Stimulated activated CD4-positive, alpha-beta T cell treated with anti-CD3 and anti-CD28 coated beads, Interleukin-4, amount 100 ng/mL, for 24 hours (primary cell): ENCODE measurements at regions not wholly inside any gene's neighbourhood (a gene's known extent, or its start where the extent isn't known, plus 50 kb on each side); places are given as distances from the start of the nearest gene placed in this dataset.
A peak's percentile ranks its signal among the peaks of the same experiment; 100 is the strongest.
"Not testable (repeated sequence)": the region's sequence is repeated elsewhere in the genome, so short reads cannot be mapped to it uniquely, and the experiment has no call there.

Experiments used
- DNase-seq: peaks from one replicate; pipeline ENCODE4 v3.0.0-alpha.2; 2020

- no peak for DNase-seq
These were observed 54.4 kb upstream of the IQCM start for GRCh38 chr4:149870008-149870407.

DNA sequence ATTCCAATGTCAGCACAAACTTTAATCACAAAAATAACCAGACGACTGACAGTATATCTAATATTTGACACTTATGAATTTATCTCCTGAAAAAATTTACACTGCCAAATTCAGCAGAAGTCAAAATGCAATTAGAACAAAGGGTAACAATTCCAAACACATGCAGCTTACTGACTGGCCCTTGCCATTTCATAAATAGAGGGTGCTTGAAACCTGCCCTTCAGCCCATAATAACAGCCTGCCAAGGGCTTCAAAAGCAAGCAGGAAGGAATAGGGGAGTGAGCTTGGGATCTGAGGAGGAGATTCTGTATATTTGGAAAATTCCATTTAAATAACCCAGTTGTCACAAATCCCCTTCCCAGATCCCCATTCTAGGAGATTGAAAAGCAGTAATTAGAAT lies 66.1 kb upstream of the IQCM start:
- no peak for DNase-seq

GRCh38 chr4:149882251-149882650 lies 66.6 kb upstream of the IQCM start:
- DNase-seq: no peak

DNA sequence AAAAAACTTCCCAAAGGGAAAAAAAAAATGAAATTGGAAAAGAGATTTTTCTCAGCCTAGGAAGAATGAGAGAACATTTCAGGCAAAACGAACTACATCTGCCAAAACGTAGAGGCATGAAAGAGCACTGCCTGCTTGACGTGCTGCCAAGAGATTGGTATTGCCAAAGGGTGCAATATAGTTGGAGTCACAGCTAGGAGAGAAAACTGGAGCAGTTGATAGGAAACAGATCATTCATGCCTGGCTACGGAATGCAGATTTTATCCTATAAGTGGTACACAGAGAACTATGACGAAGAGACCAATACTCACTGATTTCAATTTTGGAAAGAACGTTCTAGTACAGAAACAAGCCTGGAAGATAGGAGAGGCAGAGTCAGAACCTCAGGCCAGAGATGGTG lies 68.4 kb upstream of the IQCM start:
- DNase-seq: no peak

GRCh38 chr4:149884529-149885181 lies 69.0 kb upstream of the IQCM start:
- DNase-seq: no peak

- no peak for DNase-seq
These were observed 70.3 kb upstream of the IQCM start for GRCh38 chr4:149885896-149886295.

DNA sequence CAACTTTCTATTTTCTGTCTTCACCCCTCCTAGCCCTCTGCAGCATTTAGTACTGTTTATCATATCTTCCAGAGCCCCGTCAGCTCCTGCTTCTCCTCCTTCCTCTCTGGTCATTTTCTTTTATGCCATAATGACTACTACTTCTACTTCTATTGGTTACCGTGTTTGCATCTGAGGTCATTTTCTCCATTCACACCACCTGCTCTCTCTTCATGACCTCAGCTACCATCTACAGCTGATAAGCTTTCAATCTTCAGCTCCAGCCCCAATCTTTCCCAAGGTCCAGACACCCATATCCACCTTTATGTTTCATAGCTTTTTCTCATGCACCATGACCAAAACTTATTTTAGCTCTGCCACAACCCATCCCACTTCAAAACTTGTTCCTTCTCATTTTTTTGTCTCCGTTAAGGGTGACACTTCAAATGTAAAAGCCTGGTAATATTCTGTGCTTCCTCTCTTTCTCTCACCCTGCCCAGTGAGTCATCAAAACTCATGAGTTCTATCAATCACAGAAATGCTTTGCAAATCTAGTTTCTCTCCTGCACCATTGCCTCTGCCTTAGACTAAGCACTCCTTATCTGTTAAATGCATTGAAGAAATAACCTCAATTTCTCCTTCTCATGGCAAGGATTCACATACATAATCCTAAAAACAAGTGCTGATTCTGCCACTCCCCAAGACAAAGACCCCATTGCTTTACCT lies 71.3 kb upstream of the IQCM start:
- DNase-seq: no peak

GRCh38 chr4:149889991-149890390 lies 74.3 kb upstream of the IQCM start:
- DNase-seq: no peak

DNA sequence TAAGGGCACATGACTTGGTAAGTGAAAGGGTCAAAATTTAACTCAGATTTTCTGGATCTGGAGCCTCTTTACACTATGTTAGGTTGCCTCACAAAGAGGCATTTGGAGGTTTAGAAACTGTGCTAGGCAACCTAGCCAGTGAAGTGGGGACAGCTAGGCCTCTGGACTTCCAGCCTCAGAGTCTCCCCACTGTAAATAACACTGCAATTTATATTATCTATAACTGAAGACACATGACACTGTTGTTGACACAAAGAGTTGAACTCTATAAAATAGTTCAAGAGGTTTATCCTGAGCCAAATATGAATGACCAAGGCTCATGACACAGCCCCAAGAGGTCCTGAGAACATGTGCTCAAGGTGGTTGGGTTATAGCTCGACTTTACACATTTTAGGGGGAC lies 74.9 kb upstream of the IQCM start:
- DNase-seq: no peak

DNA sequence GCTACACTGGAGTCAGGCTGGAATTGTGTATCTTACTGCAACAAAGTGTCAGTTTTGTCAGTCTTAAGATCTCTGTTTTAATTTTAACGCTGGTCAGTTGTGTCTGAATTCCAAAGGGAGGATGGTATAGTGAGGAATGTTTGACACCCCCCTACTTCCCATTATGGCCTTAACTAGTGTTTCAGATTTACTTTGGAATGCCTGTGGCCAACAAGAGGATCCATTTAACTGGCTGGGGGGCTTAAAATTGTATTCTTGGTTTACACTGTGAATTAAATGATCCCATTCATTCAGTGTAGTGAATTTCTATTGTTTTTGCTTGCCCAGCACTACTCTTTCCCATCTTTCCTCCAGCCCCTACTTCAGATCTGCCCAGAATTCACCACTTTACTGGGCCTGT lies 75.8 kb upstream of the IQCM start:
- DNase-seq: no peak

DNA sequence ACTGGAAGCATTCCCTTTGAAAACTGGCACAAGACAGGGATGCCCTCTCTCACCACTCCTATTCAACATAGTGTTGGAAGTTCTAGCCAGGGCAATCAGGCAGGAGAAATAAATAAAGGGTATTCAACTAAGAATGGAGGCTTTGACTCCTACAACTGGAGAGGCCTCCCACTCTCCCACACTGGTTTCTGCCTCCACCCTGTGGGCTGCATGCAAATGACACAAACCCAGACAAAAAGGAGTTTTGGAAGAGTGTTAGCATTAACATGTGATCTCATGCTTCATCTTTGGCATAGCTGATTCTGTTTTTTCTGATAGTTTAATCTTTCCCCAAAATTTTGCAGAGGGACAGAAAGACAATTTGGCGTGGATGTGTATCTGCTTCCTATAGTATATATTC lies 80.8 kb upstream of the IQCM start:
- DNase-seq: no peak

GRCh38 chr4:149897783-149898182 lies 82.1 kb upstream of the IQCM start:
- DNase-seq: no peak

DNA sequence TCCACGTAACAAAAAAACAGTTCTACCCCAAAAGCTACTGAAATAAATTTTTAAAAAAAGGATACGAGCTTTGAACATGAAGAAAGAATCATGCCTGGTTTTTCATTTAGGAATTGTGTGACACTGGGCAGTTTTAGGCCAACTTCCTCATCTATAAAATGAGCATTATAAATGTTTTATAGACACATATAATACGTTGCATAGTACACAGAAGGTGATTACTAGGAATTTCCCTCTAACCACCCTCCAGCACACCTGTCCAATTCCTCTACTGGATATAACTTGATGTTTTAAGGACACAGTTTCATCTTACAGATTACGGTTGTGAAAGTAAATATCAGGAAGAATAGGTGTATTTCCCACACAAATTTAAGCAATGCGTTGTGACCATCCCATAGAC lies 85.5 kb upstream of the IQCM start:
- DNase-seq: no peak

DNA sequence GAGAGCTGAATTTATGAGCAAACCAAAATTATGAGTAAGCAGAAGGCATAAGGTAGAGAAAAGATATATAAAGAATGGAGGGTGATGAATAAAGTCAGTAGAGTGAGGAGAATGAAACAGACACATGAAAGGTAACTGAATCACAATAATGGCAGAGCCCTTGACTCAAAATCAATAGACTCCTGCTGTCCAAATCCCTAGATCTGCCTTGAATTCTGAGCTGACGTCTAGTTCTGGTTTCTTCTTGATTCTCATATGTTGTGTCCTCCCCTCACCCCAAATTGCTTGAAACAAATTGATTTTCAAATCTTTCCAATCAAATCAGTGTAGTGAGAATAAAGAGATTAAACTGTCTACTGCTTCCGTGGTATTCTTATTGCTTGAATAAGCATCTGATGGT lies 86.6 kb upstream of the IQCM start:
- DNase-seq: no peak

- no peak for DNase-seq
These were observed 94.5 kb upstream of the IQCM start for GRCh38 chr4:149910177-149910576.

DNA sequence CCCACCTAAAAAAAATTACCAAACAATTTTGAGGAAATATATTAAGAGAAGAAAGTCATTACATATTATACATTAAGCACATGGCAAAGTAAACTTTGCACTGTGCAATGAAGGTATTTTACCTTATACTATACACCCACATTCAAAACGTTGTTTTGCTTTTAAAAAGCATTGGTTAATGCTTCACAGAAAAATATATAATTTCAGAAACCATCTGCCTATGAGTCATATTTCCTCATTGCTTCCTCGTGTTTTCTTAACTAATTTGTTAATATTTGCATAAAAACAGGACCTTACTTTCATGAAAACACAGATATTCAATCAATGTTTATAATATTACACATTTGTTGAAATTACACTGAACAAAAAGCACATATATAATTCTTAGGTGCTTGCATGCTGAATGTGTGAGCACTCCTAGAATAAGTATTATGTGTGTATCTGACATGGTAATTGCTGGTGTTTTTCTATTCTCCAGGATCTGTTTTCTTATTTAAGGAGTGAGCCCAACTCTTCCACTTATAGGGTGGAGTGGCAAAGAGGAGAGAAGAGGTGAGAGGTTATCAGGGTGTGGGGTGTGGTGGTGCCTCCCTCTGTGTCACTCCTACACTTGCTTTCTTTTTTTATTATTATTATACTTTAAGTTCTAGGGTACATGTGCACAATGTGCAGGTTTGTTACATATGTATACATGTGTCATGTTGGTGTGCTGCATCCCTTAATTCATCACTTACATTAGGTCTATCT lies 95.1 kb upstream of the IQCM start:
- DNase-seq: no peak

DNA sequence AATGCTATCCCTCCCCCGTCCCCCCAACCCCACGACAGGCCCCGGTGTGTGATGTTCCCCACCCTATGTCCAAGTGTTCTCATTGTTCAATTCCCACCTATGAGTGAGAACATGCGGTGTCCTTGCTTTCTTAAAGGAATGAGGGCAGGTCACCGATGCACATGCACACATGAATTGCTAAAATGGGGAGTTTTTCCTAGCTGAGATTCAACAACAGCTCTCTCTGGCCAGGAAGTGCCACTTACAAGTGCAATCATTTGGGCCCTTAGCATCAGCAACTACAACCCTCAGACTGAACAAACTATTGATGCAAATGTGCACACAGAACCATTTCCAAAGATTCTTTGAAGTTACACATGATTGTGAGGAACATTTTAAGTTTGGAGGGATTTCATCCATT lies 95.7 kb upstream of the IQCM start:
- DNase-seq: no peak

GRCh38 chr4:149912000-149912399 lies 96.4 kb upstream of the IQCM start:
- no peak for DNase-seq

GRCh38 chr4:149914119-149915115 lies 98.8 kb upstream of the IQCM start:
- peak; percentile 8 for DNase-seq

DNA sequence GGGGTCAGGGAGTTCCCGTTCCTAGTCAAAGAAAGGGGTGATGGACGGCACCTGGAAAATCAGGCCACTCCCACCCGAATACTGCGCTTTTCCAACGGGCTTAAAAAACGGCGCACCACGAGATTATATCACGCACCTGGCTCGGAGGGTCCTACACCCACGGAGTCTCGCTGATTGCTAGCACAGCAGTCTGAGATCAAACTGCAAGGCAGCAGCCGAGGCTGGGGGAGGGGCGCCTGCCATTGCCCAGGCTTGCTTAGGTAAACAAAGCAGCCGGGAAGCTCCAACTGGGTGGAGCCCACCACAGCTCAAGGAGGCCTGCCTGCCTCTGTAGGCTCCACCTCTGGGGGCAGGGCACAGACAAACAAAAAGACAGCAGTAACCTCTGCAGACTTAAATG lies 100.1 kb upstream of the IQCM start:
- not testable (repeated sequence) for DNase-seq

DNA sequence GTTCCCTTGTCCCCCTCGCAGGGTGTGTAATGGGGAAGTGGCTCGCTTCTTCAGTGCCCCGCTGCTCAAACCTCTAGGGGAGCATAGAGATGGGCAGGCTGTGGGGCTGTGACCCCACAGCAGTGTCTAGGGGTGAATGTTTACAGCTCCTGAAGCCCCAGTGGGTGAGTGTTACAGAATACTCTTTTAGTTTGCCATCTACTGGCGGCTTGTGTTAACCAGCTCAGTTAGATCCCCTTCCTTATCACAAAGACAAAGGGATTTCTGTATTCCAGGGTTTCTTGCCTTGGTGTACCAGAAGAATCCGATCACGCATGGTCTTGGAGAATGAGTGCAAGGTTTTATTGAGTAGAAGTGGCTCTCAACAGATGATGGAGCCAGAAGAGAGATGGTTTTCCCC lies 108.1 kb upstream of the IQCM start:
- DNase-seq: no peak

GRCh38 chr4:149927514-149927913 lies 111.9 kb upstream of the IQCM start:
- no peak for DNase-seq

- DNase-seq: no peak
These were observed 112.9 kb upstream of the IQCM start for GRCh38 chr4:149928507-149928906.
